HEK293 (cell line): ENCODE measurements at regions not wholly inside any gene's neighbourhood (a gene's known extent, or its start where the extent isn't known, plus 50 kb on each side); places are given as distances from the start of the nearest gene placed in this dataset.

ENCODE experiments used
- ZNF629 ChIP-seq: fragments of 450-650 bp; formaldehyde crosslinking; IDR thresholded peaks from 2 replicates; pipeline ENCODE4 v1.5.1; 2017; ENCODE audit warnings: missing biosample characterization, missing genetic modification characterization
- TF ChIP-seq, protein P1 (sequence below): fragments of 450-650 bp; formaldehyde crosslinking; IDR thresholded peaks from 2 replicates; pipeline ENCODE4 v1.5.1; 2016; ENCODE audit warnings: missing biosample characterization, missing genetic modification characterization
- TF ChIP-seq, protein P2 (sequence below): fragments of 450-650 bp; formaldehyde crosslinking; IDR thresholded peaks from 2 replicates; pipeline ENCODE4 v1.5.1; 2016; ENCODE audit warnings: missing biosample characterization, missing genetic modification characterization, low read depth

DNA sequence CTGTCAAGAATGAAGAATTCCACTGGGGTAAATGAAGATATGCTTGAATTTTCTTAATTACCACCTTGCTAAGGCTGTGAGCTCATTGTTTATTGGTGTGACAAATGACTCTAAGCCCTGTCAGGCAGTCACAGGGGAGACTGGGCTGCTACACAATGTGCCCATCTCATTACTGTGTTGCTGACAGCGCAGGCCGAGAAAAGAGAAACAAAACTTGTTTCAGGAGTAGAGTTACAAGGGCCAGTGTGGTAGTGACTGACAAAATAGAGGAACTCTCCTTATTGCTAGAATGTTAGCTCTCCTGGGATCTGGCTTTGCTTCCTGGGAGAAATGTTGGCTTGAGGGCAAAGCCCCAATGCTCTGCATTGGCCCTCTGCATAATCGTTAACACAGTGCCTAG lies 130.4 kb upstream of the CRBN start:
- TF ChIP-seq ZNF629 (tag by site-specific recombination) = no peak
- TF ChIP-seq, protein P1, sequence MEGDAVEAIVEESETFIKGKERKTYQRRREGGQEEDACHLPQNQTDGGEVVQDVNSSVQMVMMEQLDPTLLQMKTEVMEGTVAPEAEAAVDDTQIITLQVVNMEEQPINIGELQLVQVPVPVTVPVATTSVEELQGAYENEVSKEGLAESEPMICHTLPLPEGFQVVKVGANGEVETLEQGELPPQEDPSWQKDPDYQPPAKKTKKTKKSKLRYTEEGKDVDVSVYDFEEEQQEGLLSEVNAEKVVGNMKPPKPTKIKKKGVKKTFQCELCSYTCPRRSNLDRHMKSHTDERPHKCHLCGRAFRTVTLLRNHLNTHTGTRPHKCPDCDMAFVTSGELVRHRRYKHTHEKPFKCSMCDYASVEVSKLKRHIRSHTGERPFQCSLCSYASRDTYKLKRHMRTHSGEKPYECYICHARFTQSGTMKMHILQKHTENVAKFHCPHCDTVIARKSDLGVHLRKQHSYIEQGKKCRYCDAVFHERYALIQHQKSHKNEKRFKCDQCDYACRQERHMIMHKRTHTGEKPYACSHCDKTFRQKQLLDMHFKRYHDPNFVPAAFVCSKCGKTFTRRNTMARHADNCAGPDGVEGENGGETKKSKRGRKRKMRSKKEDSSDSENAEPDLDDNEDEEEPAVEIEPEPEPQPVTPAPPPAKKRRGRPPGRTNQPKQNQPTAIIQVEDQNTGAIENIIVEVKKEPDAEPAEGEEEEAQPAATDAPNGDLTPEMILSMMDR (tag by site-specific recombination) = no peak
- TF ChIP-seq, protein P2, sequence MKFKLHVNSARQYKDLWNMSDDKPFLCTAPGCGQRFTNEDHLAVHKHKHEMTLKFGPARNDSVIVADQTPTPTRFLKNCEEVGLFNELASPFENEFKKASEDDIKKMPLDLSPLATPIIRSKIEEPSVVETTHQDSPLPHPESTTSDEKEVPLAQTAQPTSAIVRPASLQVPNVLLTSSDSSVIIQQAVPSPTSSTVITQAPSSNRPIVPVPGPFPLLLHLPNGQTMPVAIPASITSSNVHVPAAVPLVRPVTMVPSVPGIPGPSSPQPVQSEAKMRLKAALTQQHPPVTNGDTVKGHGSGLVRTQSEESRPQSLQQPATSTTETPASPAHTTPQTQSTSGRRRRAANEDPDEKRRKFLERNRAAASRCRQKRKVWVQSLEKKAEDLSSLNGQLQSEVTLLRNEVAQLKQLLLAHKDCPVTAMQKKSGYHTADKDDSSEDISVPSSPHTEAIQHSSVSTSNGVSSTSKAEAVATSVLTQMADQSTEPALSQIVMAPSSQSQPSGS (tag by site-specific recombination) = no peak
